CD8-positive, alpha-beta memory T cell (primary cell): ENCODE measurements at regions not wholly inside any gene's neighbourhood (a gene's known extent, or its start where the extent isn't known, plus 50 kb on each side); places are given as distances from the start of the nearest gene placed in this dataset.

Experiments
- CTCF ChIA-PET: fragments of 350-600 bp; sonication (Branson Sonifier 250); formaldehyde crosslinking; loops from one replicate; lab custom pipeline; 2021; ENCODE audit warnings: antibody characterized with exemption; lab: Charles Lee
- POLR2A ChIA-PET: fragments of 350-600 bp; sonication (Branson Sonifier 250); formaldehyde crosslinking; loops from one replicate; lab custom pipeline; 2021; ENCODE audit warnings: antibody characterized with exemption; lab: Charles Lee
- DNase-seq, 5 donors: peaks; one replicate each; pipeline versions ENCODE4 v3.0.0 to v3.0.0-alpha.2; 2020 to 2022; ENCODE audit warnings: mixed read lengths in 1 of 5
- H3K27ac ChIP-seq: one replicate; pipeline ENCODE4 v1.7.0; 2013; ENCODE audit warnings: low read depth, mild to moderate bottlenecking, low read length, moderate library complexity
- H3K27me3 ChIP-seq: 2 replicates; pipeline ENCODE4 v1.7.0; 2013; ENCODE audit warnings: low read length, mild to moderate bottlenecking; ENCODE audit not compliant: insufficient read depth, poor library complexity, severe bottlenecking
- H3K36me3 ChIP-seq: 2 replicates; pipeline ENCODE4 v1.7.0; 2013; ENCODE audit warnings: mild to moderate bottlenecking, low read length, moderate library complexity; ENCODE audit not compliant: insufficient read depth
- H3K4me1 ChIP-seq: 2 replicates; pipeline ENCODE4 v1.7.0; 2013; ENCODE audit warnings: mild to moderate bottlenecking, low read length, moderate library complexity; ENCODE audit not compliant: insufficient read depth
- H3K4me3 ChIP-seq: 2 replicates; pipeline ENCODE4 v1.7.0; 2013; ENCODE audit warnings: mild to moderate bottlenecking, low read length
- H3K9me3 ChIP-seq: 2 replicates; pipeline ENCODE4 v1.7.0; 2013; ENCODE audit warnings: mild to moderate bottlenecking, low read length
- H3K27ac Mint-ChIP-seq, 8 donors: one replicate each; pipeline ENCODE4 v1.8.0; 2020 to 2021; ENCODE audit warnings: mixed read lengths in 8 of 8, mild to moderate bottlenecking in 6 of 8, inconsistent platforms in 3 of 8, moderate library complexity in 3 of 8
- H3K27me3 Mint-ChIP-seq, 2 donors: one replicate each; pipeline ENCODE4 v1.8.0; 2020 to 2021; ENCODE audit warnings: mixed read lengths in 2 of 2, mild to moderate bottlenecking in 1 of 2, moderate library complexity in 1 of 2
- H3K36me3 Mint-ChIP-seq, 3 donors: one replicate each; pipeline ENCODE4 v1.8.0; 2020 to 2021; ENCODE audit warnings: mixed read lengths in 3 of 3, inconsistent platforms in 1 of 3, mild to moderate bottlenecking in 1 of 3
- H3K4me1 Mint-ChIP-seq, 3 donors: one replicate each; pipeline ENCODE4 v1.8.0; 2020 to 2021; ENCODE audit warnings: mixed read lengths in 3 of 3, inconsistent platforms in 1 of 3, mild to moderate bottlenecking in 1 of 3
- H3K4me3 Mint-ChIP-seq, 7 donors: one replicate each; pipeline ENCODE4 v1.8.0; 2020 to 2021; ENCODE audit warnings: mixed read lengths in 7 of 7, mild to moderate bottlenecking in 6 of 7, moderate library complexity in 4 of 7, inconsistent platforms in 2 of 7
- H3K9me3 Mint-ChIP-seq, 5 donors: one replicate each; pipeline ENCODE4 v1.8.0; 2020 to 2022; ENCODE audit warnings: mixed read lengths in 5 of 5, mild to moderate bottlenecking in 3 of 5, moderate library complexity in 2 of 5, inconsistent platforms in 1 of 5

GRCh38 chr18:42258301-42258965 is 303.4 kb downstream of the PIK3C3 start:
- H3K36me3 Mint-ChIP-seq, result no peaks in the 10 kb centered on the region
- ChIA-PET POLR2A (no interaction called here), CTCF (no interaction called here)
- Histone ChIP-seq H3K9me3 (no peaks in the 10 kb centered on the region), H3K4me1 (no peaks in the 10 kb centered on the region), H3K27me3 (no peaks in the 10 kb centered on the region), H3K36me3 (no peaks in the 10 kb centered on the region), H3K4me3 (no peak overlapping the region), H3K27ac (no peak overlapping the region)
- H3K9me3 Mint-ChIP-seq, result peaks cover 0 to 12% (median 2%) of the 10 kb centered on the region in 5 donors
- H3K4me3 Mint-ChIP-seq, result no peak overlapping the region
- H3K27me3 Mint-ChIP-seq, result peaks cover 0 to 3% of the 10 kb centered on the region in 2 donors
- no peaks in the 10 kb centered on the region for H3K4me1 Mint-ChIP-seq
- DNase-seq, result no peak
- H3K27ac Mint-ChIP-seq, result no peak overlapping the region

- no peaks in the 10 kb centered on the region for H3K27me3 Mint-ChIP-seq
- CTCF ChIA-PET, result no interaction called here
- POLR2A ChIA-PET, result no interaction called here
Observed at GRCh38 chr18:42261731-42262130, 306.7 kb downstream of the PIK3C3 start.

GRCh38 chr18:42264497-42264896 is 309.5 kb downstream of the PIK3C3 start:
- Histone ChIP-seq H3K9me3 (no peaks in the 10 kb centered on the region), H3K36me3 (no peaks in the 10 kb centered on the region), H3K27me3 (no peaks in the 10 kb centered on the region), H3K4me3 (no peak overlapping the region), H3K4me1 (no peaks in the 10 kb centered on the region), H3K27ac (no peak overlapping the region)
- Mint-ChIP-seq H3K9me3 (peaks cover 0 to 4% (median 0%) of the 10 kb centered on the region in 5 donors), H3K4me1 (no peaks in the 10 kb centered on the region), H3K27ac (no peak overlapping the region), H3K4me3 (no peak overlapping the region), H3K27me3 (no peaks in the 10 kb centered on the region), H3K36me3 (no peaks in the 10 kb centered on the region)
- DNase-seq, result no peak
- ChIA-PET POLR2A (no interaction called here), CTCF (no interaction called here)

More at GRCh38 chr18:42261731-42262130, 306.7 kb downstream of the PIK3C3 start:
- Mint-ChIP-seq H3K27ac (no peak overlapping the region), H3K4me1 (no peaks in the 10 kb centered on the region), H3K36me3 (no peaks in the 10 kb centered on the region), H3K9me3 (peaks cover 0 to 9% (median 0%) of the 10 kb centered on the region in 5 donors), H3K4me3 (no peak overlapping the region)
- no peak for DNase-seq
- no peaks in the 10 kb centered on the region for H3K9me3 ChIP-seq
- no peaks in the 10 kb centered on the region for H3K36me3 ChIP-seq
- H3K4me3 ChIP-seq, result no peak overlapping the region
- no peak overlapping the region for H3K27ac ChIP-seq
- no peaks in the 10 kb centered on the region for H3K4me1 ChIP-seq
- H3K27me3 ChIP-seq, result no peaks in the 10 kb centered on the region

- Histone ChIP-seq H3K4me3 (no peak overlapping the region), H3K27me3 (no peaks in the 10 kb centered on the region), H3K4me1 (no peaks in the 10 kb centered on the region), H3K36me3 (no peaks in the 10 kb centered on the region), H3K27ac (no peak overlapping the region), H3K9me3 (no peaks in the 10 kb centered on the region)
- Mint-ChIP-seq H3K27me3 (no peaks in the 10 kb centered on the region), H3K4me1 (no peaks in the 10 kb centered on the region), H3K4me3 (no peak overlapping the region), H3K9me3 (peaks cover 0 to 4% (median 0%) of the 10 kb centered on the region in 5 donors), H3K36me3 (no peaks in the 10 kb centered on the region), H3K27ac (no peak overlapping the region)
- POLR2A ChIA-PET, result no interaction called here
- DNase-seq, result no peak
- CTCF ChIA-PET, result no interaction called here
Observed at GRCh38 chr18:42268186-42268725, 313.2 kb downstream of the PIK3C3 start.

GRCh38 chr18:42268798-42269197 is 313.8 kb downstream of the PIK3C3 start:
- CTCF ChIA-PET, result no interaction called here
- Mint-ChIP-seq H3K9me3 (peaks cover 0 to 4% (median 0%) of the 10 kb centered on the region in 5 donors), H3K27ac (no peak overlapping the region), H3K4me1 (no peaks in the 10 kb centered on the region), H3K4me3 (no peak overlapping the region), H3K27me3 (no peaks in the 10 kb centered on the region), H3K36me3 (no peaks in the 10 kb centered on the region)
- no peaks in the 10 kb centered on the region for H3K4me1 ChIP-seq
- DNase-seq, result no peak
- no peaks in the 10 kb centered on the region for H3K27me3 ChIP-seq
- POLR2A ChIA-PET, result no interaction called here
- no peak overlapping the region for H3K4me3 ChIP-seq
- no peak overlapping the region for H3K27ac ChIP-seq
- H3K9me3 ChIP-seq, result no peaks in the 10 kb centered on the region
- no peaks in the 10 kb centered on the region for H3K36me3 ChIP-seq

GRCh38 chr18:42271647-42272414 is 316.8 kb downstream of the PIK3C3 start:
- no peak overlapping the region for H3K4me3 ChIP-seq
- H3K27ac ChIP-seq, result no peak overlapping the region
- no peak overlapping the region for H3K27ac Mint-ChIP-seq
- H3K9me3 ChIP-seq, result no peaks in the 10 kb centered on the region
- H3K4me1 Mint-ChIP-seq, result no peaks in the 10 kb centered on the region
- no peaks in the 10 kb centered on the region for H3K9me3 Mint-ChIP-seq
- H3K36me3 ChIP-seq, result no peaks in the 10 kb centered on the region
- POLR2A ChIA-PET, result no interaction called here
- CTCF ChIA-PET, result no interaction called here
- no peaks in the 10 kb centered on the region for H3K36me3 Mint-ChIP-seq
- H3K27me3 ChIP-seq, result no peaks in the 10 kb centered on the region
- H3K4me1 ChIP-seq, result no peaks in the 10 kb centered on the region
- DNase-seq, result no peak
- no peaks in the 10 kb centered on the region for H3K27me3 Mint-ChIP-seq
- H3K4me3 Mint-ChIP-seq, result no peak overlapping the region

GRCh38 chr18:42274488-42275137 is 319.6 kb downstream of the PIK3C3 start:
- no peak for DNase-seq
- H3K27ac Mint-ChIP-seq, result no peak overlapping the region
- CTCF ChIA-PET, result no interaction called here

GRCh38 chr18:42275138-42275535 is 320.1 kb downstream of the PIK3C3 start:
- no peaks in the 10 kb centered on the region for H3K36me3 Mint-ChIP-seq
- no peaks in the 10 kb centered on the region for H3K36me3 ChIP-seq

More at GRCh38 chr18:42274488-42275137, 319.6 kb downstream of the PIK3C3 start:
- Histone ChIP-seq H3K4me1 (no peaks in the 10 kb centered on the region), H3K27ac (no peak overlapping the region), H3K9me3 (no peaks in the 10 kb centered on the region), H3K27me3 (no peaks in the 10 kb centered on the region), H3K4me3 (no peak overlapping the region), H3K36me3 (no peaks in the 10 kb centered on the region)
- no peaks in the 10 kb centered on the region for H3K36me3 Mint-ChIP-seq
- POLR2A ChIA-PET, result no interaction called here
- H3K27me3 Mint-ChIP-seq, result no peaks in the 10 kb centered on the region
- H3K4me1 Mint-ChIP-seq, result no peaks in the 10 kb centered on the region
- no peaks in the 10 kb centered on the region for H3K9me3 Mint-ChIP-seq
- H3K4me3 Mint-ChIP-seq, result no peak overlapping the region

More at GRCh38 chr18:42275138-42275535, 320.1 kb downstream of the PIK3C3 start:
- H3K4me1 Mint-ChIP-seq, result no peaks in the 10 kb centered on the region
- no peaks in the 10 kb centered on the region for H3K9me3 ChIP-seq
- H3K4me3 Mint-ChIP-seq, result no peak overlapping the region
- ChIA-PET CTCF (no interaction called here), POLR2A (no interaction called here)
- H3K27ac ChIP-seq, result no peak overlapping the region
- no peak for DNase-seq
- no peaks in the 10 kb centered on the region for H3K9me3 Mint-ChIP-seq
- H3K27ac Mint-ChIP-seq, result no peak overlapping the region
- no peak overlapping the region for H3K4me3 ChIP-seq
- no peaks in the 10 kb centered on the region for H3K27me3 ChIP-seq
- H3K4me1 ChIP-seq, result no peaks in the 10 kb centered on the region
- H3K27me3 Mint-ChIP-seq, result no peaks in the 10 kb centered on the region
